SU-DHL-6 (cell line): ENCODE measurements at regions not wholly inside any gene's neighbourhood (a gene's known extent, or its start where the extent isn't known, plus 50 kb on each side); places are given as distances from the start of the nearest gene placed in this dataset.

Source experiments
- H2AFZ ChIP-seq: fragments of 200-600 bp; sonication (generic); 2 replicates; pipeline ENCODE4 v1.6.1; 2014; ENCODE audit warnings: low read depth, mild to moderate bottlenecking, moderate library complexity, mixed read lengths, antibody characterized with exemption, low read length; ENCODE audit not compliant: severe bottlenecking
- H3F3A ChIP-seq: fragments of 200-600 bp; shearing (Covaris generic); 2 replicates; pipeline ENCODE4 v1.6.0; 2016; ENCODE audit warnings: antibody characterized with exemption, mild to moderate bottlenecking; ENCODE audit not compliant: insufficient read depth
- H3K27ac ChIP-seq: fragments of 200-600 bp; sonication (generic); 2 replicates; pipeline ENCODE4 v1.5.1; 2016; ENCODE audit warnings: low read depth, mild to moderate bottlenecking, low read length, moderate library complexity, mixed read lengths
- H3K27me3 ChIP-seq: fragments of 200-600 bp; sonication (generic), shearing (Covaris generic); 2 replicates; pipeline ENCODE4 v1.6.0; 2014; ENCODE audit warnings: mild to moderate bottlenecking, low read length
- H3K36me3 ChIP-seq: fragments of 200-600 bp; sonication (generic); 2 replicates; pipeline ENCODE4 v1.6.1; 2014; ENCODE audit warnings: mild to moderate bottlenecking, low read length, mixed read lengths
- H3K4me2 ChIP-seq: fragments of 300-600, 200-600 bp; shearing (Covaris generic), sonication (generic); 2 replicates; pipeline ENCODE4 v1.6.0; 2014; ENCODE audit warnings: low read length, low read depth, mild to moderate bottlenecking; ENCODE audit not compliant: poor library complexity, severe bottlenecking
- H3K4me3 ChIP-seq: fragments of 200-600 bp; sonication (generic); 2 replicates; pipeline ENCODE4 v1.5.1; 2014; ENCODE audit warnings: antibody characterized with exemption, low read length, mild to moderate bottlenecking, mixed read lengths; ENCODE audit not compliant: insufficient read depth, poor library complexity, severe bottlenecking
- H3K79me2 ChIP-seq: fragments of 200-600 bp; sonication (generic); 2 replicates; pipeline ENCODE4 v1.6.1; 2014; ENCODE audit warnings: mild to moderate bottlenecking, low read length, moderate library complexity; ENCODE audit not compliant: insufficient read depth
- H3K9ac ChIP-seq: fragments of 200-600 bp; sonication (generic); 2 replicates; pipeline ENCODE4 v1.7.0; 2014; ENCODE audit warnings: mild to moderate bottlenecking, low read length
- H3K9me2 ChIP-seq: fragments of 200-600 bp; sonication (generic); replicated peaks from 2 replicates; pipeline ENCODE4 v1.6.1; 2014; ENCODE audit warnings: low read length; ENCODE audit not compliant: insufficient read depth
- H3K9me3 ChIP-seq: fragments of 200-600 bp; sonication (generic); 2 replicates; pipeline ENCODE4 v1.6.1; 2014; ENCODE audit warnings: low read length, mixed read lengths; ENCODE audit not compliant: insufficient read depth
- H4K20me1 ChIP-seq: fragments of 200-600 bp; sonication (generic); 2 replicates; pipeline ENCODE4 v1.6.1; 2014; ENCODE audit warnings: low read depth, mild to moderate bottlenecking, antibody characterized with exemption, low read length, moderate library complexity, mixed read lengths
- CTCF ChIP-seq: fragments of 200-600 bp; sonication (generic); IDR thresholded peaks from one replicate; pipeline ENCODE4 v1.5.1; 2017; ENCODE audit warnings: antibody characterized with exemption, mild to moderate bottlenecking, low read length, moderate library complexity; ENCODE audit not compliant: insufficient read depth, poor library complexity, severe bottlenecking
- EZH2phosphoT487 ChIP-seq: fragments of 200-600 bp; sonication (generic), shearing (Covaris generic); conservative IDR thresholded peaks from 2 replicates; pipeline ENCODE4 v1.6.1; 2018; ENCODE audit warnings: mild to moderate bottlenecking, antibody characterized with exemption, low read length, moderate library complexity, mixed read lengths

DNA sequence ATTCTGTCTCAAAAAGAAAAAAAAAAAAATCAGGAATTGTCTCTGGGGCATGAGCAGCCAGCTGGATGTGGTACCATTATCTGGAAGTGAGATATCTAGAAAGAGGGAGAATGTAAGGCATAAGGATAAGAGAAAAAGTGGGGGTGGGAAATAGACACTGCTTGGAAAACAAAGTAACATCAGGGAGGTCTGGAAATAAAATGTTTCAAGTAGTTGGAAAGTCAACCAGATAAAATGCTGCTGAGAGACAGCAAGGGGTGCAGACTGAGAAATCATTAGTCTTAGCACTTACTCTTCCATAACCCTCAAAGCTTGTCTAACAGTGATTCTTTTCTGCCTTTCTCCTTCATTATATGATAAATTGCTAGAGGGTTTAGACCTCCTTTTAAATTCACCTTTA, 159.7 kb upstream of the TBL1XR1 start:
- H2AFZ ChIP-seq, result no peak overlapping the region
- H3K27me3 ChIP-seq, result no peaks in the 10 kb centered on the region
- peak overlapping the region; percentile 97 for H3K27ac ChIP-seq
- H3K36me3 ChIP-seq, result no peaks in the 10 kb centered on the region
- no peak overlapping the region for H3K4me3 ChIP-seq
- no peaks in the 10 kb centered on the region for H4K20me1 ChIP-seq
- no peaks in the 10 kb centered on the region for H3K9me2 ChIP-seq
- peak overlapping the region; percentile 93 for H3K4me2 ChIP-seq
- H3K9ac ChIP-seq, result peak overlapping the region; percentile 78
- H3K79me2 ChIP-seq, result no peaks in the 10 kb centered on the region; the same call in 1 of the 2 replicates
- H3K9me3 ChIP-seq, result no peaks in the 10 kb centered on the region
- TF ChIP-seq CTCF, result no peak
- no peak for TF ChIP-seq EZH2phosphoT487
- H3F3A ChIP-seq, result peaks cover 68% of the 10 kb centered on the region

DNA sequence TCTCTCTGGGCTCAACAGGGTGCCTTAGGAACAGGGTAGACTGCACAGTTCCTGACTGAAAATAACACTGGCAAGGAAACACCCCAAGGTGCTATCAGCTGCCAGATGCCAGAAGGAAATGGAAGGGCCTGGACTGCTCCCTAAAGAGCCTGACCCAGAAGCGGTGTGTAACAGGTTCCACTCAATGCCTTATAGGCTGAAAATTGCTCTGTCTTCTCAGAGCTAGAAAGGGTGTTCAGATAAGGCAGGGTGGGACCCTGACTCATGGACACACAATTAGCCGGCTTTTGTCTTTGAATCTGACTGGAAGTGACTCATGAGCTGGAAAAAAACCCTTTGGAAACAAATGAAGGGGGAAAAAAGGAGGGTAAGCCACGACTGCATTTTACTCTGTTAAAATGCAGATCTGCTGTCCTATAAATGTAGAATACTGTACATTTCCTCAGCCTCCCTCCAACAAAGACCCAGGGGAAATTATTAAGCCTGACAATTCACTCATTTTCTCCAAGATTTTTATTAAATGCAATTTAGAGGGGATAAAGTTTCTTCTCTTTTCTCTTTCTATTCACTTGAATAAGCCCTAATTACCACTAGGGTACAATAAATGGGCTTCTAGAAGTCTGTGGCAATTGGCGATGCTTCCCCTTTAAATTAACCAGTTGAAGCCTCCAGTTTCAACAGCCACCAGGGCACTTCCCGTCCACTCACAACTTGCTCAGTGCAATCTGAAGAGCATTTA, 160.2 kb upstream of the TBL1XR1 start:
- peak overlapping the region; percentile 78 for H3K9ac ChIP-seq
- H4K20me1 ChIP-seq, result no peaks in the 10 kb centered on the region
- H3K79me2 ChIP-seq, result no peaks in the 10 kb centered on the region; the same call in 1 of the 2 replicates
- no peak overlapping the region for H2AFZ ChIP-seq
- TF ChIP-seq CTCF (no peak), EZH2phosphoT487 (no peak)
- peak overlapping the region; percentile 93 for H3K4me2 ChIP-seq
- H3F3A ChIP-seq, result peaks cover 68% of the 10 kb centered on the region
- H3K36me3 ChIP-seq, result no peaks in the 10 kb centered on the region
- H3K27ac ChIP-seq, result peak overlapping the region; percentile 97
- H3K9me3 ChIP-seq, result no peaks in the 10 kb centered on the region
- peak overlapping the region; percentile 47 for H3K4me3 ChIP-seq
- no peaks in the 10 kb centered on the region for H3K9me2 ChIP-seq
- no peaks in the 10 kb centered on the region for H3K27me3 ChIP-seq

- peak overlapping the region; percentile 78 for H3K9ac ChIP-seq
- H3K9me3 ChIP-seq, result no peaks in the 10 kb centered on the region
- no peaks in the 10 kb centered on the region for H3K9me2 ChIP-seq
- H3K36me3 ChIP-seq, result no peaks in the 10 kb centered on the region
- peak overlapping the region; percentile 93 for H3K4me2 ChIP-seq
- H2AFZ ChIP-seq, result no peak overlapping the region
- no peaks in the 10 kb centered on the region; the same call in 1 of the 2 replicates for H3K79me2 ChIP-seq
- H3K27me3 ChIP-seq, result no peaks in the 10 kb centered on the region
- H3K27ac ChIP-seq, result peak overlapping the region; percentile 97
- no peak for TF ChIP-seq CTCF
- no peak for TF ChIP-seq EZH2phosphoT487
- peak overlapping the region; percentile 47 for H3K4me3 ChIP-seq
- H4K20me1 ChIP-seq, result no peaks in the 10 kb centered on the region
- peaks cover 64% of the 10 kb centered on the region for H3F3A ChIP-seq
Measured at GRCh38 chr3:177358091-177358976, 161.1 kb upstream of the TBL1XR1 start.
